GM18498 (cell line): ENCODE measurements at regions not wholly inside any gene's neighbourhood (a gene's known extent, or its start where the extent isn't known, plus 50 kb on each side); places are given as distances from the start of the nearest gene placed in this dataset.
"Not testable (repeated sequence)": the region's sequence is repeated elsewhere in the genome, so short reads cannot be mapped to it uniquely, and the experiment has no call there.

Source experiments
- ATAC-seq: cut with Tn5 transposase; IDR thresholded peaks from one replicate; pipeline ENCODE4 v1.9.1; 2021; ENCODE audit warnings: mild to moderate bottlenecking, moderate library complexity; ENCODE audit not compliant: unreplicated experiment

DNA sequence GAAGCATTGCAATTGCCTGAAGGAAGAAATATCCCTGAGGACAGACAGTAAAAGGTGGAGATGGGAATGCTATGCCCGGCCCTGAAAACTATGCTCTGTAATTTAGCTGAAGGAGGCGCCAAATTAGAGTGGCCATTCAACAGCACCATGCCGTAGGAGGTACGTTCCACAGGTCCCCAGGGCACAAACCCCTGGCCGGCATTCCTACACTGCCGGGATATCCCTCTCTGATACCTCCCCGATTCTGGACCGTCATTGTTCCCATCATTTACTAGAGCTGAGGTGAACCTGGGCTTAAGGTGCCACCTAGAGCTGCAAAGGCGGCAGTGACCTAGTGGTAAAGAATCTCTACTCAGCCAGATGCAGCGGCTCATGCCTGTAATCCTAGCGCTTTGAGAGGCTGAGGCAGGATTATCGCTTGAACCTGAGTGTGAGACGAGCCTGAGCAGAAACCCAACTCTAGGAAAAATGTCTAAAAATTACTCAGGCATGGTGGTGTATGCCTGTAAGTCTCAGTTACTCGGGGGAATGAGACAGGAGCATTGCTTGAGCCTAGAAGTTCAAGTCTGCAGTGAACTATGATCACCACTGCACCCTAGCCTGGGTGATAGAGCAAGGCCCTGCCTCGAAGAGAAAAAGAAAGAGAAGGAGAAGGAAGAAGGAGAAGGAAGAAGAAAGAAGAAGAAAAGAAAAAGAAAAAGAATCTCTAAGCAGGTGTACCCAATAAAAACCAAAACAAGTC is 53.0 kb upstream of the TNKS2 start:
- no peak for ATAC-seq

DNA sequence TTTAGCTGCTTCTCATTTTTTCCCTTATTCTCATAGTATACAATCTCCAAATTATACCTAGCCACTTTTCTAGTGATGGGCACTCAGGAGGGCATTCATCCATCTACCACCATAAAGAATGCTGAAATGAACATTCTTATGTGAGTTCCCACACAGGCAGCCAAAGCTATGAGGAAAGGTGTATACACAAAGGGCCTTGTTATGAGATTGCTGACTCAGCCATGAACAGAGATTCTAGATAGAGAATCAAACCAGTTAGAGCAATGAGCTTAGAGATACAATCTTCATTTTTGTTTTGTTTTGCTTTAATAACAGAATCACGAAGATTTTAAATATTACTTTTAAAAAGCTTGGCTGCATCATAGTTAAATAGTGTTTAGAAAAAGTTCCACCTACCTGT is 54.8 kb upstream of the TNKS2 start:
- no peak for ATAC-seq

GRCh38 chr10:91742229-91742628 is 56.0 kb upstream of the TNKS2 start:
- ATAC-seq: no peak

GRCh38 chr10:91741356-91741755 is 56.9 kb upstream of the TNKS2 start:
- ATAC-seq: no peak

GRCh38 chr10:91740353-91740924 is 57.8 kb upstream of the TNKS2 start:
- no peak for ATAC-seq

DNA sequence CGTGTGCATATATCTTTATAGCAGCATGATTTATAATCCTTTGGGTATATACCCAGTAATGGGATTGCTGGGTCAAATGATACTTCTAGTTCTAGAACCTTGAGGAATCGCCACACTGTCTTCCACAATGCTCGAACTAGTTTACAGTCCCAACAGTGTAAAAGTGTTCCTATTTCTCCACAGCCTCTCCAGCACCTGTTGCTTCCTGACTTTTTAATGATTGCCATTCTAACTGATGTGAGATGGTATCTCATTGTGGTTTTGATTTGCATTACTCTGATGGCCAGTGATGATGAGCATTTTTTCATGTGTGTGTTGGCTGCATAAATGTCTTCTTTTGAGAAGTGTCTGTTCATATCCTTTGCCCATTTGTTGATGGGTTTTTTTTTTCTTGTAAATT is 66.0 kb upstream of the TNKS2 start:
- ATAC-seq: not testable (repeated sequence)

DNA sequence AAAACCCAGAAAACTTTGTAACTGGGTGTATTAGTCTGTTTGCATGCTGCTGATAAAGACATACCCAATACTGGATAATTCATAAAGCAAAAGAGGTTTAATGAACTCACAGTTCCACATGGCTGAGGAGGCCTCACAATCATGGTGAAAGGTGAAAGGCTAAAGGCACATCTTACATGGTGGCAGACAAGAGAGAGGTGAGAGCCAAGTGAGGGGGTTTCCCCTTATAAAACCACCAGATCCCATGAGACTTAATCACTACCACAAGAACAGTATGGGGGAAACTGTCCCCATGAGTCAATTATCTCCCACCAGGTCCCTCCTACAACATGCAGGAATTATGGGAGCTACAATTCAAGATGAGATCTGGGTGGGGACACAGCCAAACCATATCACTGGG is 68.9 kb upstream of the TNKS2 start:
- not testable (repeated sequence) for ATAC-seq

DNA sequence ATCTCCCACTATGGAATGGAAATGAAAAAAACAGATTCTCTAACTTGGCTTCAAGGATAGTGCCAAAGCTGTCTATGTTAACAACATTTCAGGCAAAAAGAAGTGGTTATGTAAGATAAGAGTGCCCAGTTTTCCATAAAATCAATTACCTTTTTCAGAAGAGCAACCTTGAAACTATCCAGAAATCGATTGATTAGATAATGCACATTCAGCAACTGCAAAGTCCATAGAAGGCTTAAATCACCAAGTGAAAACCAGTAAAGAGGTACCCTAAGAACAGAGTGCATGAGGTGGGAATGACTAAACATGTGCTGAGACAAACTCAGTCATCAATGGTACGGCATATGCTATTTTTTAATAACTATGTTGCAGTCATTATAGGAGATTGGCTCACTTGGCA is 71.9 kb upstream of the TNKS2 start:
- no peak for ATAC-seq

GRCh38 chr10:91724933-91725332 is 73.3 kb upstream of the TNKS2 start:
- no peak for ATAC-seq

DNA sequence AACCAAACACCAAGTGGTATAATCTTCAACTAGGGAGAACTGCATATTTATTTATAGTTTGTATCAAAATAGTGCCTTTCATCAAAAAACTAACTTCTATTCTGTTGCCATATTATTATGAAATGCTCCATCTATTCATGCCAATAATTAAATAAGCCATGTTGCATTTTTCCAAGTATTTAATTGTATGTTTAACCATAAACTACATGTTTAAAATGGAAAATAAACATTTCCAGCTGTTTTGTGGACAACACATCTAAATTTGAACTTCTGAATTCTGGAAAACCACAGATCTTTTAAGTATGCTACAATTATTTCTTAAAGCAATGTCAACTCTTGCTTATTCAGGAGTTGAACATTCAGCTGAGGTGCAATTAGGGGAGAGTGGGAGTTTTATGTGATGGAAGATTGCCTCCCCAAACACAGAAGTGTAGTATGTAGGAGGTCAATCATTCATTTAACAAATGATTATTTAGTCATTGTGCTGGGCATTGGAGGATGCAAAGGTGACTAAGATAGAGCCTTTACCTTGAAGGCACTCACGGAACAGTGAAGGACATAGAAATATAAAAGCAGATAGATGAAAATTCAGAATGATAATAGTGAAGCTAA is 80.7 kb upstream of the PPP1R3C start:
- no peak for ATAC-seq

DNA sequence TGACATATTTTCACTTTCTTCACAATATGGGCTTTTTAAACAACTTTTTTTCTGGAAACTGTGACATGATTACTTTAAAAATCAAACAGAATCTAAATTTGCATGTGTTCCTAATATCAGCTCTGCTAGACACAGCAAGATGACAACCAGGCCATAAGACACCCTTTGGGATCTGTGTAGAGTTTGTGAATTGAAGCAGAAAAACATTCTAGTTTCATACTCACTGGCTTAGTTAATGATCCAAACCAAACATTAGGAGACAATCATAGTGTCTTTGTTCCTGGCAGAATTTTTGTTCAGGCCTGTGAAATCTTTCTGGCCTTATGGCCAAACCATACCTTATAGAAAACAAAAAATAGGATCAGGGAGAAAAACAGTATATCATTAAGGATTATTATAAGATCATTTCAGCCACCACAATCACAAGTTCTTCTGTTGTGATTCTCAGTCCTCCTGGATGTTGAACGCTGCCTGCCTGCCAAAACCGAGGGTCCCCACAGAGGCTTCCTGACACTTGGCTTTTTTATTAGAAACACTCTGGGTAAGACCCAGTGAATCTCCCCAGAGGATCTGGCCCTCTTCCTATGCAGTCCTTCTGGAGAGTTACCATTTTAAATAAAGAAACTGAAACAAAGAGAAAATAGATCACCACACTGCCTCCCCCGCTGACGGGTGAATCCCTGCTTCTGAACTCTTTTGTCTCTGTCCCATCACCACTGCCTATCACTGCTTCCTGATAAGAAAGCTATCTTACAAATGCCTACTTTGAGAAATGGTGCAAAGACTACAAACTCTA is 79.2 kb upstream of the PPP1R3C start:
- ATAC-seq: peak; percentile 77

- ATAC-seq: no peak
Measured at GRCh38 chr10:91709394-91709798, 76.5 kb upstream of the PPP1R3C start.

GRCh38 chr10:91708174-91708861 is 75.4 kb upstream of the PPP1R3C start:
- ATAC-seq: no peak

- ATAC-seq: no peak
Measured at GRCh38 chr10:91707236-91707635, 74.4 kb upstream of the PPP1R3C start.

DNA sequence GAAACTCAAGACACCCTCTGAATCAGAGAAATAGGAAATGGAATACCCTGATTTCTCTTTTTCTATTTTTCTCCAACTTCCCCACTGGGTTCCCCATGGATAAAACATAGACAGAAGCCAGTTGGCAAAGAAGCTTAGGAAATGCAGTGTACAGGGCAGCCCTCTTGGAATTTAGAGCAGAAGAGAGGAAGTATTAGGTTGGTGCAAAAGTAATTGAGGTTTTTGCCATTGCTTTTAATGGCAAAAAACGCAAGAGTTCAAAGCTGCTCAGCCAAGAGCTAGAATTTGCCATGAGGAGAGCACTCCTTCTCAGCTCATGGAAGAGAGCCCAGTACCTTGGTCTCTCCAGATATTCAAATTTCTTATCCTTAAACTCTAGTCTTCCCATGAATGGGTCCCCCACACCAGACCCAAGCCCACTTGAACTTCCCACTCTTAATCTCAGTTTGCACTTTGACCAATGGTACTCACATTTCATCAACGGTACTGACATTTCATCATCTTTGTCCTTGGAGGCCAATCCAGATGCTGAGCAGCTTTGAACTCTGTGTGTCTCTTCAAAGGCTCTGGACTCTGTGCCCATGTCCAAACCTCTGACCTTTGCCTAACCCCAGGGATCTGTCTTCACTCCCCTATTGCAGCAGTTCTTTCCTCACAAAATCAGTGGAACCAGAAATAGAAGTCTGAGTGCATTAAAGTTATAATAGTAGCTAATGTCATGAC is 73.2 kb upstream of the PPP1R3C start:
- ATAC-seq: no peak

- ATAC-seq: no peak
Measured at GRCh38 chr10:91702620-91703019, 69.7 kb upstream of the PPP1R3C start.

- ATAC-seq: no peak
Measured at GRCh38 chr10:91700788-91701444, 68.0 kb upstream of the PPP1R3C start.

GRCh38 chr10:91700273-91700672 is 67.4 kb upstream of the PPP1R3C start:
- ATAC-seq: no peak

DNA sequence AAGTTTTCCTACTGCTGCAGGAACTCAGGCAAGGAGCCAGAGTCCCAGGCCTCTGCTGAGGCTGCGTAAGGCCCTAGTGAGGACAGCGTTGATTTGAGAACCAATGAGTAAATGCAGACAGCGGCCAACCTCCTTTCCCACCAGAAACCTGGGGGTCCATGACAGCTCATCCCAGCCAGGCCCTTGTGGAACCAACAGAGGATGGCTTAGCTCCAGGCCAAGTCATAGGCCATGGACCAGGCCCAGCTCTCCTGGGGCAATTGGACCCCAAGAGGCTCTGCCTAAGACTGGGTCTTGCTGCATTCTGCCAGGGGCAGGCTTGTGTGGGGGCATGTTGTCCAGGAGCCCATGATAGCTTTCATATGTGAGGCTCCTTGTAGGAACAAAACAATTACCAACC is 65.4 kb upstream of the PPP1R3C start:
- ATAC-seq: no peak
